ENCODE measurements at regions not wholly inside any gene's neighbourhood (a gene's known extent, or its start where the extent isn't known, plus 50 kb on each side); places are given as distances from the start of the nearest gene placed in this dataset.

DNA sequence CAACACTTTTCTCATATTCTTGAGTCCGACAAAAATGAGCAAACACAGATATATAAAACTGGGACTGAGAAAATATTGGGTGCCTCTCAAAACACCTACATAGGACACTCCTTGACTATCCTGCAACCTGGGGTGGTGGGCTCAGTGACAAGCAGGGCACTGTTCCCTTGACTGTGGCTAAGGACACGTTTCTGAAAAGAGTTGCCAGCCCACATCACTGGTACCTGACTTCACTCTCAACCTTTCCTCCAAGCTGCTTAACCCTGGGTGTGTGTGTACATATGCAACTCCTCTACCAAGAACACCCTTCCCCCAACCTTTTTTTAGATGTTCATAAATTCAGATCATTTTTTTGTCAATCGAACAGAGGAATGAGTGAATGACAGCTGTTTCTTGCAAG lies 148.7 kb downstream of the ACTL7B start:
- Histone ChIP-seq H3K9me1 (replicated peaks; ENCODE audit: control insufficient read depth, extremely low read depth, insufficient read depth, low read length) (no peaks in the 10 kb centered on the region), H3K4me3 (replicated peaks in 1 of 3; ENCODE audit: insufficient read depth in 1 of 3, low read depth in 1 of 3, low read length in 3 of 3) (no peak overlapping the region), H3K9ac (replicated peaks; ENCODE audit: extremely low read depth, insufficient read depth, low read length) (no peak overlapping the region), H3K4me2 (ENCODE audit: insufficient read depth, low read length) (no peak overlapping the region), H3K36me3 (ENCODE audit: control insufficient read depth in 2 of 2, extremely low read depth in 1 of 2, insufficient read depth in 2 of 2, low read length in 2 of 2) (no peaks in the 10 kb centered on the region), H2AFZ (ENCODE audit: low read depth, low read length) (no peak overlapping the region), H4K20me1 (replicated peaks; ENCODE audit: control insufficient read depth, extremely low read depth, insufficient read depth, low read length) (no peaks in the 10 kb centered on the region), H3K79me2 (ENCODE audit: control insufficient read depth, insufficient read depth, low read length) (no peaks in the 10 kb centered on the region), H3K27me3 (ENCODE audit: control insufficient read depth in 2 of 2, insufficient read depth in 2 of 2, low read length in 2 of 2) (no peaks in the 10 kb centered on the region), H3K4me1 (ENCODE audit: control insufficient read depth, extremely low read depth, insufficient read depth, low read length) (no peaks in the 10 kb centered on the region), H3K9me3 (replicated peaks; ENCODE audit: control insufficient read depth, insufficient read depth, low read length) (no peaks in the 10 kb centered on the region), H3K27ac (ENCODE audit: insufficient read depth, low read depth, low read length) (no peak overlapping the region)
- TF ChIP-seq EZH2 (IDR thresholded peaks at IDR 0.05; ENCODE audit: borderline replicate concordance, low read depth, low read length, severe bottlenecking): no peak
- no peak for TF ChIP-seq POLR2A (IDR thresholded peaks at IDR 0.05; ENCODE audit: low read depth, low read length)
- no peak for TF ChIP-seq MAX (IDR thresholded peaks at IDR 0.05; ENCODE audit: insufficient read depth, insufficient read length)
- TF ChIP-seq, protein P1, sequence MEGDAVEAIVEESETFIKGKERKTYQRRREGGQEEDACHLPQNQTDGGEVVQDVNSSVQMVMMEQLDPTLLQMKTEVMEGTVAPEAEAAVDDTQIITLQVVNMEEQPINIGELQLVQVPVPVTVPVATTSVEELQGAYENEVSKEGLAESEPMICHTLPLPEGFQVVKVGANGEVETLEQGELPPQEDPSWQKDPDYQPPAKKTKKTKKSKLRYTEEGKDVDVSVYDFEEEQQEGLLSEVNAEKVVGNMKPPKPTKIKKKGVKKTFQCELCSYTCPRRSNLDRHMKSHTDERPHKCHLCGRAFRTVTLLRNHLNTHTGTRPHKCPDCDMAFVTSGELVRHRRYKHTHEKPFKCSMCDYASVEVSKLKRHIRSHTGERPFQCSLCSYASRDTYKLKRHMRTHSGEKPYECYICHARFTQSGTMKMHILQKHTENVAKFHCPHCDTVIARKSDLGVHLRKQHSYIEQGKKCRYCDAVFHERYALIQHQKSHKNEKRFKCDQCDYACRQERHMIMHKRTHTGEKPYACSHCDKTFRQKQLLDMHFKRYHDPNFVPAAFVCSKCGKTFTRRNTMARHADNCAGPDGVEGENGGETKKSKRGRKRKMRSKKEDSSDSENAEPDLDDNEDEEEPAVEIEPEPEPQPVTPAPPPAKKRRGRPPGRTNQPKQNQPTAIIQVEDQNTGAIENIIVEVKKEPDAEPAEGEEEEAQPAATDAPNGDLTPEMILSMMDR (IDR thresholded peaks at IDR 0.05; ENCODE audit: extremely low read depth in 1 of 2, insufficient read depth in 1 of 2, low read depth in 1 of 2, low read length in 2 of 2): no peak
- dilution Hi-C loops (cut with MboI; ENCODE audit: extremely low pct_ligation_motif_present, low sequenced_read_pairs): no loop called here
- BruUV-seq (replicated peaks): no TSS peak
- intact Hi-C loops (cut with micrococcal nuclease): no loop called here
- FAIRE-seq (no peak), DNase-seq (ENCODE audit: low read depth, low spot score) (no peak)
- ChIA-PET CTCF (no interaction called here), POLR2A (no interaction called here)

DNA sequence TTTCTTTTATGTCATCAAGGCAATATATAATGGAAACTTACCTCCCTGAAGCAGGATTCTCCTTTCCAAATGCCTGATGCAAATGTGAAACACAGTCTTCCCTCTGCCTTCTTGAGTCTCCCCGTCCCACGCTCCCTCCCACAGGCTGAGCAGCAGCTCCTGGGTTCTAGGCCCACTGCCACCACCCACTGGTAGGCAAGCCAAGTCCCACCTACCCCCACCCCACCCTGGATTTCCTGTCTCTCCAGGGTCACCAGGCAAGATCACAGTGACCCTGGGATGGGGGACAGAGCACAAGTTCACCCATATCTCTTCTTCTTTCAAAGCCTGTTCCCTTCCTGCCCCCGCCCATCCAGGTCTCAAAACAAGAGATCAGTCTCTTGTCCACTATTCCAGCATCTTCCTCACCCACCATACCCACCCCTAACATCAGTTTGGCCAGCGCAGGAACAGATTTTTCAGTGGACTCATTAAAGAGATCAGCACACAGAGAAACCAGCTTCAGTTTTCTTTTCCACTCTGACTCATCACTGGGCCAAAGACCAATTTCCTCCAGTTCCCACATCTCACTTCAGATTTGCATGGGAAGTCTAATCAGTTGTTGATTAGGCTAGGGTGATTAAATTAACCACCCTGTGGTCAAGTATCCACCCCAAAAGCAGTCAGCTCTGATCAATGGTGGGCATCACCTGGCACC lies 151.5 kb downstream of the ACTL7B start:
- DNase-seq (ENCODE audit: low read depth, low spot score) (peak; percentile 5), FAIRE-seq (no peak)
- H4K20me1 ChIP-seq (replicated peaks; ENCODE audit: control insufficient read depth, extremely low read depth, insufficient read depth, low read length): no peaks in the 10 kb centered on the region

More for the DNA sequence above, 151.5 kb downstream of the ACTL7B start:
- H3K9ac ChIP-seq (replicated peaks; ENCODE audit: extremely low read depth, insufficient read depth, low read length): no peak overlapping the region
- H3K36me3 ChIP-seq (ENCODE audit: control insufficient read depth in 2 of 2, extremely low read depth in 1 of 2, insufficient read depth in 2 of 2, low read length in 2 of 2): no peaks in the 10 kb centered on the region
- CTCF ChIA-PET: no interaction called here
- H3K4me3 ChIP-seq (replicated peaks in 1 of 3; ENCODE audit: insufficient read depth in 1 of 3, low read depth in 1 of 3, low read length in 3 of 3): no peak overlapping the region
- H2AFZ ChIP-seq (ENCODE audit: low read depth, low read length): no peak overlapping the region
- TF ChIP-seq MAX (IDR thresholded peaks at IDR 0.05; ENCODE audit: insufficient read depth, insufficient read length): no peak
- TF ChIP-seq POLR2AphosphoS5 (IDR thresholded peaks at IDR 0.05; ENCODE audit: insufficient read depth, low read depth, low read length): no peak
- TF ChIP-seq, protein P1 (IDR thresholded peaks at IDR 0.05; ENCODE audit: extremely low read depth in 1 of 2, insufficient read depth in 1 of 2, low read depth in 1 of 2, low read length in 2 of 2): no peak
- no peak for TF ChIP-seq EZH2 (IDR thresholded peaks at IDR 0.05; ENCODE audit: borderline replicate concordance, low read depth, low read length, severe bottlenecking)
- TF ChIP-seq FOS (IDR thresholded peaks at IDR 0.05; ENCODE audit: borderline replicate concordance, insufficient read depth, low read length): no peak
- no peak for TF ChIP-seq GATA2 (IDR thresholded peaks at IDR 0.05; ENCODE audit: insufficient read depth, insufficient read length, low read depth, low read length)
- TF ChIP-seq MYC (IDR thresholded peaks at IDR 0.05; ENCODE audit: low read depth, low read length): no peak
- intact Hi-C loops (cut with micrococcal nuclease) (no loop called here), dilution Hi-C loops (cut with MboI; ENCODE audit: extremely low pct_ligation_motif_present, low sequenced_read_pairs) (no loop called here)
- H3K9me3 ChIP-seq (replicated peaks; ENCODE audit: control insufficient read depth, insufficient read depth, low read length): no peaks in the 10 kb centered on the region
- no peaks in the 10 kb centered on the region for H3K9me1 ChIP-seq (replicated peaks; ENCODE audit: control insufficient read depth, extremely low read depth, insufficient read depth, low read length)
- no TSS peak for BruUV-seq (replicated peaks)
- no peak overlapping the region for H3K4me2 ChIP-seq (ENCODE audit: insufficient read depth, low read length)
- POLR2A ChIA-PET: no interaction called here
- no peaks in the 10 kb centered on the region for H3K4me1 ChIP-seq (ENCODE audit: control insufficient read depth, extremely low read depth, insufficient read depth, low read length)
- no peak overlapping the region for H3K27ac ChIP-seq (ENCODE audit: insufficient read depth, low read depth, low read length)
- H3K27me3 ChIP-seq (ENCODE audit: control insufficient read depth in 2 of 2, insufficient read depth in 2 of 2, low read length in 2 of 2): no peaks in the 10 kb centered on the region
- no peaks in the 10 kb centered on the region for H3K79me2 ChIP-seq (ENCODE audit: control insufficient read depth, insufficient read depth, low read length)

Measured in endothelial cell of umbilical vein (primary cell).